Mesenchymal stem cell (in vitro differentiated cells and primary cell): ENCODE measurements at regions not wholly inside any gene's neighbourhood (a gene's known extent, or its start where the extent isn't known, plus 50 kb on each side); places are given as distances from the start of the nearest gene placed in this dataset.

ENCODE experiments used
- DNase-seq: peaks from one replicate; pipeline ENCODE4 v3.0.0-alpha.2; 2013
- H2AFZ ChIP-seq: one replicate; pipeline ENCODE4 v1.6.1; 2013; ENCODE audit warnings: low read depth, mild to moderate bottlenecking, control low read depth, inconsistent platforms, low read length, moderate library complexity
- H2AK5ac ChIP-seq: 2 replicates; pipeline ENCODE4 v1.6.1; 2013; ENCODE audit warnings: low read length, moderate library complexity, mild to moderate bottlenecking, inconsistent platforms; ENCODE audit not compliant: severe bottlenecking
- H2BK120ac ChIP-seq: one replicate; pipeline ENCODE4 v1.6.1; 2013; ENCODE audit warnings: low read depth, mild to moderate bottlenecking, inconsistent platforms, low read length, moderate library complexity
- H2BK12ac ChIP-seq, 2 experiments: one replicate each; pipeline ENCODE4 v1.6.1; 2013; ENCODE audit warnings: inconsistent platforms in 2 of 2, low read length in 2 of 2, mild to moderate bottlenecking in 2 of 2, moderate library complexity in 2 of 2, control low read depth in 1 of 2
- H2BK15ac ChIP-seq: one replicate; pipeline ENCODE4 v1.6.1; 2013; ENCODE audit warnings: mild to moderate bottlenecking, low read depth, inconsistent platforms; ENCODE audit not compliant: poor library complexity, severe bottlenecking
- H2BK5ac ChIP-seq: 2 replicates; pipeline ENCODE4 v1.6.1; 2013; ENCODE audit warnings: low read depth, mild to moderate bottlenecking, low read length, control low read depth, inconsistent platforms; ENCODE audit not compliant: poor library complexity, severe bottlenecking
- H3K14ac ChIP-seq, 2 experiments: one replicate each; pipeline ENCODE4 v1.6.1; 2013; ENCODE audit warnings: inconsistent platforms in 2 of 2, low read length in 2 of 2, control low read depth in 1 of 2, mild to moderate bottlenecking in 1 of 2, moderate library complexity in 1 of 2
- H3K18ac ChIP-seq, 2 experiments: one replicate each; pipeline ENCODE4 v1.6.1; 2013; ENCODE audit warnings: inconsistent platforms in 2 of 2, low read length in 2 of 2, control low read depth in 1 of 2, low read depth in 1 of 2, mild to moderate bottlenecking in 1 of 2
- H3K23ac ChIP-seq, 2 experiments: one replicate each; pipeline ENCODE4 v1.6.1; 2013; ENCODE audit warnings: inconsistent platforms in 2 of 2, low read length in 2 of 2, mild to moderate bottlenecking in 2 of 2, moderate library complexity in 2 of 2, control low read depth in 1 of 2
- H3K27ac ChIP-seq: 2 replicates; pipeline ENCODE4 v1.5.1; 2013; ENCODE audit warnings: mild to moderate bottlenecking, moderate library complexity, low read length, control low read depth, inconsistent platforms; ENCODE audit not compliant: poor library complexity, severe bottlenecking
- H3K27me3 ChIP-seq, 2 experiments: 2 replicates each; pipeline versions ENCODE4 v1.6.1 to v1.7.0; 2013; ENCODE audit warnings: low read length in 2 of 2, mild to moderate bottlenecking in 2 of 2, moderate library complexity in 2 of 2, control low read depth in 1 of 2, inconsistent platforms in 1 of 2; ENCODE audit not compliant: control insufficient read depth in 1 of 2, insufficient read depth in 1 of 2
- H3K36me3 ChIP-seq, 2 experiments: 2 replicates each; pipeline versions ENCODE4 v1.6.1 to v1.7.0; 2013; ENCODE audit warnings: low read length in 2 of 2, control low read depth in 1 of 2, inconsistent platforms in 1 of 2, low read depth in 1 of 2, mild to moderate bottlenecking in 1 of 2; ENCODE audit not compliant: insufficient read depth in 2 of 2, control insufficient read depth in 1 of 2
- H3K4ac ChIP-seq, 2 experiments: one replicate each; pipeline ENCODE4 v1.6.1; 2013; ENCODE audit warnings: inconsistent platforms in 2 of 2, low read length in 2 of 2, mild to moderate bottlenecking in 2 of 2, moderate library complexity in 2 of 2, control low read depth in 1 of 2, low read depth in 1 of 2
- H3K4me1 ChIP-seq: 2 replicates; pipeline ENCODE4 v1.6.1; 2013; ENCODE audit warnings: low read depth, low read length, control low read depth; ENCODE audit not compliant: control insufficient read depth, insufficient read depth
- H3K4me2 ChIP-seq: 2 replicates; pipeline ENCODE4 v1.6.1; 2013; ENCODE audit warnings: low read length, mild to moderate bottlenecking, inconsistent platforms; ENCODE audit not compliant: poor library complexity, severe bottlenecking
- H3K4me3 ChIP-seq, 2 experiments: 2 replicates each; pipeline versions ENCODE4 v1.5.1 to v1.7.0; 2013; ENCODE audit warnings: low read length in 2 of 2, mild to moderate bottlenecking in 2 of 2, control low read depth in 1 of 2, low read depth in 1 of 2; ENCODE audit not compliant: insufficient read depth in 1 of 2
- H3K79me1 ChIP-seq: replicated peaks from 2 replicates; pipeline ENCODE4 v1.6.1; 2013; ENCODE audit warnings: mild to moderate bottlenecking, control low read depth, low read length, inconsistent platforms; ENCODE audit not compliant: poor library complexity, severe bottlenecking
- H3K9ac ChIP-seq: 2 replicates; pipeline ENCODE4 v1.7.0; 2013; ENCODE audit warnings: mild to moderate bottlenecking, low read length, moderate library complexity
- H3K9me3 ChIP-seq: 2 replicates; pipeline ENCODE4 v1.7.0; 2013; ENCODE audit warnings: mild to moderate bottlenecking, low read length; ENCODE audit not compliant: control insufficient read depth
- H4K8ac ChIP-seq: one replicate; pipeline ENCODE4 v1.6.1; 2013; ENCODE audit warnings: inconsistent platforms, mild to moderate bottlenecking, low read length, moderate library complexity
- H4K91ac ChIP-seq: one replicate; pipeline ENCODE4 v1.6.1; 2013; ENCODE audit warnings: mild to moderate bottlenecking, low read length, inconsistent platforms
- WGBS: methylation state at CpG from one replicate; pipeline ENCODE4 v1.1.7; 2013; ENCODE audit warnings: mixed read lengths; 5-methylcytosine and 5-hydroxymethylcytosine counted together

- Histone ChIP-seq H3K4me1 (no peaks in the 10 kb centered on the region), H3K23ac (no peak overlapping the region), H4K8ac (no peak overlapping the region), H3K18ac (no peak overlapping the region), H2AK5ac (no peak overlapping the region), H3K9me3 (no peaks in the 10 kb centered on the region), H3K4me2 (no peak overlapping the region), H2BK5ac (no peak overlapping the region), H3K4ac (no peak overlapping the region), H2AFZ (no peak overlapping the region), H2BK120ac (no peak overlapping the region), H3K79me1 (no peaks in the 10 kb centered on the region), H3K14ac (no peak overlapping the region), H4K91ac (no peak overlapping the region), H3K27ac (no peak overlapping the region), H3K9ac (no peak overlapping the region), H3K36me3 (no peaks in the 10 kb centered on the region), H2BK15ac (no peak overlapping the region), H3K27me3 (no peaks in the 10 kb centered on the region), H2BK12ac (peak overlapping the region in 1 of 2 experiments; percentile 15), H3K4me3 (no peak overlapping the region)
- DNase-seq: no peak
- 73% methylated on average over 2 of the region's 3 CpGs for WGBS
Observed at GRCh38 chr9:109576762-109577161, 78.7 kb upstream of the PTPN3 start.

DNA sequence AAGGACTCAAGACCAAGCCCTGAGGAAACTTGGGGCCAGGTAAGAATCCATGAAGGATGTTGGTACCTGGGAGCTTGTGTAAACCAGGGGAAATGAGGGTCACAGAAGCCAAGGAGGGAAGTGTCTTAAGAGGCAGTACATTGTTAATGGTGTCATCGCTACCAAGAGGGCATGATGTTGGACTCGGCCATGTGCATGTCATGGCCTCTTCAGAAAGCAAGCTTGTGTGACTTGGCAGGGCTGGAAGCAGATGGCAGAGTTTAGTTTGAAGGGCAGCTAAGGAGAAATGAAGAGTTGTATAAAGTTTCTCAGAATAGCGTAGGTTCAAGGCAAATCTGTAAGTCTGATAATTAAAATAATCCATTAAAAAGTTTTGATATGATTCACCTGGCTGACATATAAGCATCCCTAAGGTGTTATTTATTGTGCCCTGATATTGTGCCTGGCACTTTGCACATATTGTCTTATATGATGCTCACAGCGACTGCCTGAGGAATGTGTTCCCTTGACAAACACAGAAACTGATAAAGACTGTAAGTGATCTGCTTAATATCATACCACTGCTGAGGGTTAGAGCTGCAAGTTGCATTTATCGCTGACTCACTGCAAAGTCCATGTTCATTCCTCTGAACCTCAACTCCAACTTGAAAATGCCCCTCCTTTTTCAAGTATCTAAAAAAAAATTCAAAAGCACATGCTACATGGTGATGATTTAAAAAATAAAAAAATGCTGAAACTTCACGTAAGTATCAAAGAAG is 81.3 kb upstream of the PTPN3 start:
- Histone ChIP-seq H4K8ac (no peak overlapping the region), H3K79me1 (no peaks in the 10 kb centered on the region), H2BK15ac (no peak overlapping the region), H3K4me1 (no peaks in the 10 kb centered on the region), H3K27ac (no peak overlapping the region), H3K27me3 (peaks cover 0 to 3% of the 10 kb centered on the region in 2 experiments), H3K14ac (no peak overlapping the region), H3K4ac (no peak overlapping the region), H3K9ac (no peak overlapping the region), H2BK120ac (no peak overlapping the region), H2AFZ (no peak overlapping the region), H3K18ac (peak overlapping the region in 1 of 2 experiments; percentile 40), H3K23ac (no peak overlapping the region), H4K91ac (no peak overlapping the region), H3K4me3 (no peak overlapping the region), H3K9me3 (peaks cover 3% of the 10 kb centered on the region), H2BK5ac (no peak overlapping the region), H2AK5ac (no peak overlapping the region), H3K4me2 (no peak overlapping the region), H3K36me3 (no peaks in the 10 kb centered on the region), H2BK12ac (no peak overlapping the region)
- 81% methylated on average over 5 of the region's 6 CpGs for WGBS
- peak; percentile 36 for DNase-seq

GRCh38 chr9:109582386-109582785 is 84.3 kb upstream of the PTPN3 start:
- Histone ChIP-seq H3K79me1 (no peaks in the 10 kb centered on the region), H2BK12ac (no peak overlapping the region), H3K4ac (no peak overlapping the region), H3K23ac (no peak overlapping the region), H3K36me3 (no peaks in the 10 kb centered on the region), H3K4me2 (no peak overlapping the region), H2BK120ac (no peak overlapping the region), H4K91ac (no peak overlapping the region), H2BK15ac (no peak overlapping the region), H2AFZ (no peak overlapping the region), H2BK5ac (no peak overlapping the region), H3K9me3 (peaks cover 3% of the 10 kb centered on the region), H2AK5ac (no peak overlapping the region), H3K4me1 (no peaks in the 10 kb centered on the region), H3K27ac (no peak overlapping the region), H3K9ac (no peak overlapping the region), H3K4me3 (no peak overlapping the region), H4K8ac (no peak overlapping the region), H3K27me3 (peaks cover 11 to 23% of the 10 kb centered on the region in 2 experiments), H3K14ac (no peak overlapping the region), H3K18ac (no peak overlapping the region)
- no peak for DNase-seq

DNA sequence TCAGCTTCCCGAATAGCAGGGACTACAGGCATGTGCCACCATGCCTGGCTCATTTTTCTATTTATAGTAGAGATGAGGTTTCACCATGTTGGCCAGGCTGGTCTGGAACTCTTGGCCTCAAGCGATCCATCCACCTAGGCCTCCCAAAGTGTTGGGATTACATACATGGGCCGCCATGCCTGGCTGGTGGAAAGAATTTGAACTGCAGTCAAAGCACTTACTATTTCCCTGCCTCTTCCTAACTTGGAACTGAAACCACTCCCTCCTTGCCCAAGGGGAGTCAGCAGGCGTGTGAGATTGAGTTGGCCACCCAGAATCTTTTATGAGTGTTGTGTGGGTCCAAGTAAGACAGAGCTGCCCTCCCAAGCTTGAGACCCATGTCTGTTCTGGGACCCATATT is 86.1 kb upstream of the PTPN3 start:
- no peak overlapping the region for H3K4ac ChIP-seq
- H3K4me2 ChIP-seq: no peak overlapping the region
- no peak overlapping the region for H3K14ac ChIP-seq
- H3K27ac ChIP-seq: no peak overlapping the region
- no peaks in the 10 kb centered on the region for H3K36me3 ChIP-seq
- H3K23ac ChIP-seq: no peak overlapping the region
- H2BK5ac ChIP-seq: no peak overlapping the region
- no peak overlapping the region for H3K9ac ChIP-seq
- no peak overlapping the region for H4K91ac ChIP-seq
- DNase-seq: no peak
- H2AFZ ChIP-seq: no peak overlapping the region
- no peaks in the 10 kb centered on the region for H3K79me1 ChIP-seq
- H3K4me1 ChIP-seq: no peaks in the 10 kb centered on the region
- no peak overlapping the region for H2BK12ac ChIP-seq
- H2BK120ac ChIP-seq: no peak overlapping the region
- 86% methylated on average over 4 of the region's 4 CpGs for WGBS
- H3K27me3 ChIP-seq: peaks cover 23 to 37% of the 10 kb centered on the region in 2 experiments
- no peak overlapping the region for H3K4me3 ChIP-seq
- H2AK5ac ChIP-seq: no peak overlapping the region
- no peak overlapping the region for H3K18ac ChIP-seq
- H4K8ac ChIP-seq: no peak overlapping the region
- no peak overlapping the region for H2BK15ac ChIP-seq
- peaks cover 11% of the 10 kb centered on the region for H3K9me3 ChIP-seq
